ENCODE measurements at regions not wholly inside any gene's neighbourhood (a gene's known extent, or its start where the extent isn't known, plus 50 kb on each side); places are given as distances from the start of the nearest gene placed in this dataset.
A peak's percentile ranks its signal among the peaks of the same experiment; 100 is the strongest.

DNA sequence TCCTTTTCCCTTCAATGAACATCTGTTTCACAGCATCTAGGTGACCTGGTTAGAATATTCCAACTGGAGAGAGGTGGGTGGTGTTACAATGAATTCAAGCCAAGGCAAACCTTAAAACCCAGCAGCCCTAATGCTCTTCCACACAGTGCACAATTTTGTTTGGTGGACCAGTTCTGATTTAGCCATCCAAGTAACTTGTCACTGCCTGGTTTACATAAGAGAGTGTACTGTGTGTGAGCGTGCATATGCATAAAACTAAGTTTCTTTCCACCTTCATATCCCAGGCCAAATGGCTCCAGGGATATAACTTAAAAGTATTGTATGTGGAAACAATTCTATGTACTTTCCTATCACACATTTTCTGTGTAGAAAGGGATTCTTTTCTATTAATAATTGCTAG, 200.4 kb upstream of the FAR2 start:
- no peaks in the 10 kb centered on the region for H3K79me2 ChIP-seq (ENCODE audit: control insufficient read depth, insufficient read depth, low read length)
- no peak overlapping the region for H3K9ac ChIP-seq (ENCODE audit: control insufficient read depth, extremely low read depth, insufficient read depth, low read length)
- H3K9me3 ChIP-seq (ENCODE audit: control insufficient read depth, low read depth, low read length) = no peaks in the 10 kb centered on the region
- peaks cover 9% of the 10 kb centered on the region for H3K4me1 ChIP-seq (ENCODE audit: control insufficient read depth, extremely low read depth, insufficient read depth, low read length)
- H2AFZ ChIP-seq (ENCODE audit: control insufficient read depth, low read length) = no peak overlapping the region
- DNase-seq (ENCODE audit: low read depth, low spot score) = no peak
- no peaks in the 10 kb centered on the region for H3K27me3 ChIP-seq (ENCODE audit: control insufficient read depth, extremely low read depth, insufficient read depth, low read length)
- no peak overlapping the region for H3K4me3 ChIP-seq (ENCODE audit: control insufficient read depth in 2 of 3, extremely low read depth in 1 of 3, insufficient read depth in 2 of 3, low read depth in 1 of 3, low read length in 3 of 3)
- no peaks in the 10 kb centered on the region for H4K20me1 ChIP-seq (ENCODE audit: control insufficient read depth, extremely low read depth, insufficient read depth, low read length)
- FAIRE-seq = no peak
- H3K36me3 ChIP-seq (ENCODE audit: control insufficient read depth in 2 of 2, extremely low read depth in 1 of 2, insufficient read depth in 2 of 2, low read length in 2 of 2) = no peaks in the 10 kb centered on the region
- H3K4me2 ChIP-seq (ENCODE audit: control insufficient read depth, extremely low read depth, insufficient read depth, low read depth, low read length) = no peak overlapping the region
- dilution Hi-C loops (cut with MboI; ENCODE audit: extremely low pct_ligation_motif_present, low sequenced_read_pairs) = no loop called here
- TF ChIP-seq, protein P1, sequence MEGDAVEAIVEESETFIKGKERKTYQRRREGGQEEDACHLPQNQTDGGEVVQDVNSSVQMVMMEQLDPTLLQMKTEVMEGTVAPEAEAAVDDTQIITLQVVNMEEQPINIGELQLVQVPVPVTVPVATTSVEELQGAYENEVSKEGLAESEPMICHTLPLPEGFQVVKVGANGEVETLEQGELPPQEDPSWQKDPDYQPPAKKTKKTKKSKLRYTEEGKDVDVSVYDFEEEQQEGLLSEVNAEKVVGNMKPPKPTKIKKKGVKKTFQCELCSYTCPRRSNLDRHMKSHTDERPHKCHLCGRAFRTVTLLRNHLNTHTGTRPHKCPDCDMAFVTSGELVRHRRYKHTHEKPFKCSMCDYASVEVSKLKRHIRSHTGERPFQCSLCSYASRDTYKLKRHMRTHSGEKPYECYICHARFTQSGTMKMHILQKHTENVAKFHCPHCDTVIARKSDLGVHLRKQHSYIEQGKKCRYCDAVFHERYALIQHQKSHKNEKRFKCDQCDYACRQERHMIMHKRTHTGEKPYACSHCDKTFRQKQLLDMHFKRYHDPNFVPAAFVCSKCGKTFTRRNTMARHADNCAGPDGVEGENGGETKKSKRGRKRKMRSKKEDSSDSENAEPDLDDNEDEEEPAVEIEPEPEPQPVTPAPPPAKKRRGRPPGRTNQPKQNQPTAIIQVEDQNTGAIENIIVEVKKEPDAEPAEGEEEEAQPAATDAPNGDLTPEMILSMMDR (optimal IDR thresholded peaks at IDR 0.05 in 1 of 3, IDR thresholded peaks at IDR 0.05 in 1 of 3, conservative IDR thresholded peaks at IDR 0.05 in 1 of 3; ENCODE audit: extremely low read depth in 1 of 3, insufficient read depth in 2 of 3, low read length in 3 of 3) = no peak
- TF ChIP-seq EZH2 (IDR thresholded peaks at IDR 0.05; ENCODE audit: low read length) = no peak
- no peak overlapping the region for H3K27ac ChIP-seq (ENCODE audit: control insufficient read depth, insufficient read depth, low read length)
- H3K9me1 ChIP-seq (ENCODE audit: control insufficient read depth, extremely low read depth, insufficient read depth, low read length) = no peaks in the 10 kb centered on the region

DNA sequence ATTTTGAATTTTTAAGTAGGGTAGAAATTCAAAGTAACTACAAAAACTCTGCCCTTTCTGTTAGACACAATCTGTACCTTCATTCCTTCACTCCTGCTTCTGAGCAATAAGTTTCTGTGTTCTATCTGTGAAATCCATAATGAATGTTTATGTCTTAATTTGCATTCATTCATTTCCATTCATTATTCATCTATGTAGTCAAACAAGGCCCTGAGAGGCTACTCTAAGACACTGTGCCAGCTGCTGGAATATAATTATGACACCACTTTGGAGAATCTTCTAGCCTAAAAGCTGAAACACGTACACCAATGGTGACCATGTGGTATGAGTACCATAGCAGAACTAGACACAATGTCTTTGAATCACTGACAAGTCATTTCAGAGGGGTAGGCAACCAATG, 199.9 kb upstream of the FAR2 start:
- no peak for FAIRE-seq
- H3K9ac ChIP-seq (ENCODE audit: control insufficient read depth, extremely low read depth, insufficient read depth, low read length) = no peak overlapping the region
- H3K79me2 ChIP-seq (ENCODE audit: control insufficient read depth, insufficient read depth, low read length) = no peaks in the 10 kb centered on the region

More for the DNA sequence above, 199.9 kb upstream of the FAR2 start:
- Histone ChIP-seq H3K36me3 (ENCODE audit: control insufficient read depth in 2 of 2, extremely low read depth in 1 of 2, insufficient read depth in 2 of 2, low read length in 2 of 2) (no peaks in the 10 kb centered on the region), H4K20me1 (ENCODE audit: control insufficient read depth, extremely low read depth, insufficient read depth, low read length) (no peaks in the 10 kb centered on the region), H3K27me3 (ENCODE audit: control insufficient read depth, extremely low read depth, insufficient read depth, low read length) (no peaks in the 10 kb centered on the region), H3K9me1 (ENCODE audit: control insufficient read depth, extremely low read depth, insufficient read depth, low read length) (no peaks in the 10 kb centered on the region), H3K4me1 (ENCODE audit: control insufficient read depth, extremely low read depth, insufficient read depth, low read length) (peaks cover 9% of the 10 kb centered on the region), H3K9me3 (ENCODE audit: control insufficient read depth, low read depth, low read length) (no peaks in the 10 kb centered on the region), H3K4me3 (ENCODE audit: control insufficient read depth in 2 of 3, extremely low read depth in 1 of 3, insufficient read depth in 2 of 3, low read depth in 1 of 3, low read length in 3 of 3) (no peak overlapping the region), H2AFZ (ENCODE audit: control insufficient read depth, low read length) (peak overlapping the region; percentile 19), H3K27ac (ENCODE audit: control insufficient read depth, insufficient read depth, low read length) (no peak overlapping the region), H3K4me2 (ENCODE audit: control insufficient read depth, extremely low read depth, insufficient read depth, low read depth, low read length) (no peak overlapping the region)
- dilution Hi-C loops (cut with MboI; ENCODE audit: extremely low pct_ligation_motif_present, low sequenced_read_pairs) = no loop called here
- DNase-seq (ENCODE audit: low read depth, low spot score) = no peak
- no peak for TF ChIP-seq EZH2 (IDR thresholded peaks at IDR 0.05; ENCODE audit: low read length)
- TF ChIP-seq, protein P1 (optimal IDR thresholded peaks at IDR 0.05 in 1 of 3, IDR thresholded peaks at IDR 0.05 in 1 of 3, conservative IDR thresholded peaks at IDR 0.05 in 1 of 3; ENCODE audit: extremely low read depth in 1 of 3, insufficient read depth in 2 of 3, low read length in 3 of 3) = no peak

Data from keratinocyte (primary cell).